CD14-positive monocyte (primary cell): ENCODE measurements at regions not wholly inside any gene's neighbourhood (a gene's known extent, or its start where the extent isn't known, plus 50 kb on each side); places are given as distances from the start of the nearest gene placed in this dataset.

Experiments used
- DNase-seq, 3 donors: peaks; one replicate each; pipeline ENCODE4 v3.0.0-alpha.2; 2011 to 2022
- H2AFZ ChIP-seq: 2 replicates; pipeline ENCODE4 v1.6.0; 2012; ENCODE audit warnings: mild to moderate bottlenecking, low read depth, low read length, inconsistent platforms; ENCODE audit not compliant: insufficient read depth, poor library complexity, severe bottlenecking
- H3K27ac ChIP-seq, 2 donors: 1 replicate in 1 of 2; 2 replicates in 1 of 2; pipeline ENCODE4 v1.5.1; 2012 to 2013; ENCODE audit warnings: low read length in 2 of 2, control low read depth in 1 of 2, inconsistent platforms in 1 of 2, low read depth in 1 of 2, mild to moderate bottlenecking in 1 of 2
- H3K27me3 ChIP-seq, 2 donors: one replicate each; pipeline versions ENCODE4 v1.6.0 to v1.6.1; 2011 to 2013; ENCODE audit warnings: low read length in 2 of 2; ENCODE audit not compliant: control insufficient read depth in 2 of 2, insufficient read depth in 2 of 2
- H3K36me3 ChIP-seq, 2 donors: replicated peaks in 1 of 2; 1 replicate in 1 of 2; 2 replicates in 1 of 2; pipeline versions ENCODE4 v1.5.1 to v1.6.1; 2012 to 2013; ENCODE audit warnings: low read length in 2 of 2, control low read depth in 1 of 2, inconsistent platforms in 1 of 2, mild to moderate bottlenecking in 1 of 2; ENCODE audit not compliant: insufficient read depth in 2 of 2, control insufficient read depth in 1 of 2
- H3K4me1 ChIP-seq, 2 donors: 1 replicate in 1 of 2; 2 replicates in 1 of 2; pipeline versions ENCODE4 v1.5.1 to v1.6.1; 2012 to 2013; ENCODE audit warnings: low read length in 2 of 2, control low read depth in 1 of 2, inconsistent platforms in 1 of 2, mild to moderate bottlenecking in 1 of 2, moderate library complexity in 1 of 2; ENCODE audit not compliant: insufficient read depth in 2 of 2, control insufficient read depth in 1 of 2
- H3K4me2 ChIP-seq: replicated peaks from 2 replicates; pipeline ENCODE3; 2012; ENCODE audit warnings: low read length, moderate library complexity, mild to moderate bottlenecking; ENCODE audit not compliant: poor library complexity, severe bottlenecking; ENCODE audit errors: extremely low read depth
- H3K4me3 ChIP-seq, 3 experiments: fragments of 200-600 bp in 1 of 3; sonication (generic) in 1 of 3; replicated peaks in 1 of 3; 1 replicate in 2 of 3; 2 replicates in 1 of 3; pipeline ENCODE4 v1.5.1; 2011 to 2013; ENCODE audit warnings: low read length in 3 of 3, mild to moderate bottlenecking in 3 of 3, control low read depth in 2 of 3, low read depth in 2 of 3, inconsistent platforms in 1 of 3, moderate library complexity in 1 of 3
- H3K79me2 ChIP-seq: 2 replicates; pipeline ENCODE4 v1.6.0; 2012; ENCODE audit warnings: mild to moderate bottlenecking, control low read depth, inconsistent platforms, low read length, moderate library complexity; ENCODE audit not compliant: insufficient read depth
- H3K9ac ChIP-seq: 2 replicates; pipeline ENCODE4 v1.6.0; 2017; ENCODE audit warnings: low read length, mild to moderate bottlenecking; ENCODE audit not compliant: insufficient read depth, poor library complexity, severe bottlenecking
- H3K9me3 ChIP-seq, 2 donors: replicated peaks in 1 of 2; 1 replicate in 1 of 2; 2 replicates in 1 of 2; pipeline versions ENCODE4 v1.5.1 to v1.6.1; 2012 to 2013; ENCODE audit warnings: low read length in 2 of 2, control low read depth in 1 of 2; ENCODE audit not compliant: control insufficient read depth in 1 of 2, insufficient read depth in 1 of 2
- H4K20me1 ChIP-seq: 2 replicates; pipeline ENCODE4 v1.6.0; 2012; ENCODE audit warnings: mild to moderate bottlenecking, low read length, control low read depth, moderate library complexity; ENCODE audit not compliant: insufficient read depth
- H3K27ac Mint-ChIP-seq, 7 donors: one replicate each; pipeline ENCODE4 v1.8.0; 2020; ENCODE audit warnings: mild to moderate bottlenecking in 7 of 7, mixed read lengths in 7 of 7, moderate library complexity in 6 of 7, inconsistent platforms in 2 of 7
- H3K27me3 Mint-ChIP-seq, 3 donors: one replicate each; pipeline ENCODE4 v1.8.0; 2021 to 2022; ENCODE audit warnings: low read depth in 3 of 3, mild to moderate bottlenecking in 3 of 3, mixed read lengths in 3 of 3, moderate library complexity in 3 of 3, inconsistent platforms in 1 of 3
- H3K36me3 Mint-ChIP-seq, 2 donors: one replicate each; pipeline ENCODE4 v1.8.0; 2020; ENCODE audit warnings: mixed read lengths in 2 of 2, inconsistent platforms in 1 of 2, mild to moderate bottlenecking in 1 of 2
- H3K4me1 Mint-ChIP-seq: one replicate; pipeline ENCODE4 v1.8.0; 2020; ENCODE audit warnings: mild to moderate bottlenecking, mixed read lengths
- H3K4me3 Mint-ChIP-seq, 2 donors: one replicate each; pipeline ENCODE4 v1.8.0; 2020; ENCODE audit warnings: mild to moderate bottlenecking in 2 of 2, mixed read lengths in 2 of 2, moderate library complexity in 1 of 2
- H3K9me3 Mint-ChIP-seq, 7 donors: one replicate each; pipeline ENCODE4 v1.8.0; 2020 to 2022; ENCODE audit warnings: mixed read lengths in 7 of 7, mild to moderate bottlenecking in 6 of 7, moderate library complexity in 6 of 7, inconsistent platforms in 2 of 7
- intact Hi-C, 2 donors: fragments of 100-400 bp; cut with micrococcal nuclease; formaldehyde crosslinking; loops; one replicate each; pipeline versions ENCODE4 v1.15.0 to v1.15.1; 2023
- TF ChIP-seq, protein P1 (sequence below): fragments of 200-600 bp; IDR thresholded peaks from one replicate; pipeline ENCODE4 v1.8.0; 2022; ENCODE audit warnings: antibody characterized with exemption, mild to moderate bottlenecking

DNA sequence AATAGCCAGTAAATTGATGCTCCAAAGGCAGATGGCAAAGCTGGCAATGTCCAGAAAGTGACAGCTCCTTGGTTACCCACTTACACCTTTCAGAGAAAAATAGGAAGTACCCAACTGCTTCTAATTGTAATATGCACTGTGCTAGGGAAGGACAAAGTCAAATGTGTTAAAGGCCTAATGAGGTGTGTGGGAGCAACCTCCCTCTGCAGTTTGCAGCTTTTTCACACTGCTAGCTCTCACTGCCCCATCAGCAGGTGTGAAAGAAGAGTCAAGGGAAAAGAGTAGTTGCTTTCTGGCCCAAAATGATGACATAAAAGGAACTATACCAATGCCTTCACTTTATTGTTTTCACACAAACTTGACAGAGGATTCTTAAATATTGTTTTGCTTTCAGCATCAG, 284.1 kb upstream of the SETBP1 start:
- Histone ChIP-seq H3K27me3 (no peaks in the 10 kb centered on the region), H2AFZ (no peak overlapping the region), H3K4me1 (peaks cover 3 to 7% of the 10 kb centered on the region in 2 donors), H3K4me2 (no peak overlapping the region), H4K20me1 (no peaks in the 10 kb centered on the region), H3K9ac (no peak overlapping the region), H3K27ac (no peak overlapping the region), H3K79me2 (no peaks in the 10 kb centered on the region), H3K9me3 (no peaks in the 10 kb centered on the region), H3K4me3 (no peak overlapping the region), H3K36me3 (no peaks in the 10 kb centered on the region)
- TF ChIP-seq, protein P1, sequence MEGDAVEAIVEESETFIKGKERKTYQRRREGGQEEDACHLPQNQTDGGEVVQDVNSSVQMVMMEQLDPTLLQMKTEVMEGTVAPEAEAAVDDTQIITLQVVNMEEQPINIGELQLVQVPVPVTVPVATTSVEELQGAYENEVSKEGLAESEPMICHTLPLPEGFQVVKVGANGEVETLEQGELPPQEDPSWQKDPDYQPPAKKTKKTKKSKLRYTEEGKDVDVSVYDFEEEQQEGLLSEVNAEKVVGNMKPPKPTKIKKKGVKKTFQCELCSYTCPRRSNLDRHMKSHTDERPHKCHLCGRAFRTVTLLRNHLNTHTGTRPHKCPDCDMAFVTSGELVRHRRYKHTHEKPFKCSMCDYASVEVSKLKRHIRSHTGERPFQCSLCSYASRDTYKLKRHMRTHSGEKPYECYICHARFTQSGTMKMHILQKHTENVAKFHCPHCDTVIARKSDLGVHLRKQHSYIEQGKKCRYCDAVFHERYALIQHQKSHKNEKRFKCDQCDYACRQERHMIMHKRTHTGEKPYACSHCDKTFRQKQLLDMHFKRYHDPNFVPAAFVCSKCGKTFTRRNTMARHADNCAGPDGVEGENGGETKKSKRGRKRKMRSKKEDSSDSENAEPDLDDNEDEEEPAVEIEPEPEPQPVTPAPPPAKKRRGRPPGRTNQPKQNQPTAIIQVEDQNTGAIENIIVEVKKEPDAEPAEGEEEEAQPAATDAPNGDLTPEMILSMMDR, result no peak
- peaks cover 0 to 2% (median 0%) of the 10 kb centered on the region in 7 donors for H3K9me3 Mint-ChIP-seq
- peaks cover 5% of the 10 kb centered on the region for H3K4me1 Mint-ChIP-seq
- H3K27ac Mint-ChIP-seq, result no peak overlapping the region
- H3K4me3 Mint-ChIP-seq, result no peak overlapping the region
- no peak for DNase-seq
- H3K36me3 Mint-ChIP-seq, result no peaks in the 10 kb centered on the region
- H3K27me3 Mint-ChIP-seq, result peaks cover 0 to 1% (median 0%) of the 10 kb centered on the region in 3 donors
- intact Hi-C loops, result no loop called here

DNA sequence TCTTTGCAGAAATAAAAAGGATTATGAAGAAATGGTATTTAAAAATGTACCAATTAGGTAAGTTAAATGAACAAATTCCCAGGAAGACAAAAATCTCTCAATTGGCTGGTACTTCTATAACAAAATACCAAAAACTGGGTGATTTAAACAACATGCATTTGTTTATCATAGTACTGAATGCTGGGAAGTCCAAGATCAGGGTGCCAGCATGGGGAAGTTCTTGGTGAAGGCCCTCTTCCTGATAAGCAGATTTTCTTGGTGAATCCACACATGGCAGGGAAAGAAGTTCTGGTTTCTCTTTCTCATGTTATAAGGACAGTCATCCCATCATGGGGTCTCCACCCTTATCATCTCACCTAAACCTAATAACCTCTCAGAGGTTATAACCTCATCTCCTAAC, 271.6 kb upstream of the SETBP1 start:
- Histone ChIP-seq H3K79me2 (no peaks in the 10 kb centered on the region), H3K36me3 (no peaks in the 10 kb centered on the region), H3K4me2 (peak overlapping the region; percentile 44), H3K4me1 (no peaks in the 10 kb centered on the region), H3K9ac (no peak overlapping the region), H3K9me3 (peaks cover 0 to 5% of the 10 kb centered on the region in 2 donors), H3K27ac (no peak overlapping the region), H2AFZ (peak overlapping the region; percentile 17), H4K20me1 (no peaks in the 10 kb centered on the region), H3K27me3 (no peaks in the 10 kb centered on the region), H3K4me3 (peak overlapping the region in 2 of 3 experiments; percentile 27 to 47)
- Mint-ChIP-seq H3K4me1 (peaks cover 7% of the 10 kb centered on the region), H3K36me3 (no peaks in the 10 kb centered on the region), H3K9me3 (peaks cover 2 to 13% (median 7%) of the 10 kb centered on the region in 7 donors), H3K27ac (no peak overlapping the region), H3K4me3 (peak overlapping the region; percentile 38 to 76), H3K27me3 (no peaks in the 10 kb centered on the region)
- TF ChIP-seq, protein P1, result no peak
- DNase-seq, result no peak
- intact Hi-C loops, result no loop called here
